NB4 (cell line): ENCODE measurements at regions not wholly inside any gene's neighbourhood (a gene's known extent, or its start where the extent isn't known, plus 50 kb on each side); places are given as distances from the start of the nearest gene placed in this dataset.

Experiments
- DNase-seq: peaks from one replicate; pipeline ENCODE4 v3.0.0; 2010; ENCODE audit warnings: low read depth
- H3K4me3 ChIP-seq: one replicate; pipeline ENCODE4 v1.5.1; 2011; ENCODE audit warnings: mild to moderate bottlenecking, low read depth, low read length, moderate library complexity
- CTCF ChIP-seq: IDR thresholded peaks from one replicate; pipeline ENCODE4 v1.5.1; 2012; ENCODE audit warnings: low read depth, low read length
- MAX ChIP-seq: IDR thresholded peaks from 2 replicates; pipeline ENCODE4 v1.6.1; 2011; ENCODE audit warnings: low read depth, low read length
- MYC ChIP-seq: IDR thresholded peaks from 2 replicates; pipeline ENCODE4 v1.6.1; 2011; ENCODE audit warnings: low read depth, low read length
- POLR2A ChIP-seq: IDR thresholded peaks from 2 replicates; pipeline ENCODE4 v1.6.1; 2011; ENCODE audit warnings: mild to moderate bottlenecking; ENCODE audit not compliant: insufficient read length; ENCODE audit errors: extremely low read depth

DNA sequence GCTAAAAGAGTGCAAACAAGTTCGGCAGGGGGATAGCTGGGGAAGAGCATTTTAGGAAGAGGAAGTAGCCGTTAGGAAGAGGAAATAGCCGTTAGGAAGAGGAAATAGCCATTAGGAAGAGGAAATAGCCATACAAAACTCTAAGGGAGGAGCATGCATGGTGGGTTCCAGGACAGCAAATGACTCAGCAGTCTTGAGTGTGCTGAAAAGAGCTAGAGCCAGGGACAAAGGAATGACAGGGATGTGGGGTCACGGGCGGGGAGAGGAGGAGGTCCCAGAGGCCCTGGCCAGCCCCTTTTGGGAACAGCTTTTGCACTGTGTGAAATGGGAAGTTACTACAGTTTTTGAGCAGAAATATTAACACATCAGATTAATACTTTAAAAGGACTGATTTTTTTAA is 882.6 kb downstream of the TRIML1 start:
- no peak for DNase-seq
- no peak for TF ChIP-seq MYC
- no peak for TF ChIP-seq POLR2A
- TF ChIP-seq MAX = no peak
- no peak for TF ChIP-seq CTCF

GRCh38 chr4:189022440-189023035 is 883.3 kb downstream of the TRIML1 start:
- TF ChIP-seq CTCF (no peak), MAX (no peak), POLR2A (no peak), MYC (no peak)
- no peak for DNase-seq
- no peak overlapping the region for H3K4me3 ChIP-seq

More for the DNA sequence above, 882.6 kb downstream of the TRIML1 start:
- no peak overlapping the region for H3K4me3 ChIP-seq

GRCh38 chr4:189029976-189030504 is 890.8 kb downstream of the TRIML1 start:
- no peak overlapping the region for H3K4me3 ChIP-seq
- TF ChIP-seq MYC = no peak
- DNase-seq = no peak

- no peak for DNase-seq
- H3K4me3 ChIP-seq = no peak overlapping the region
- TF ChIP-seq CTCF (no peak), POLR2A (no peak)
Measured at GRCh38 chr4:189032606-189033338, 893.5 kb downstream of the TRIML1 start.

DNA sequence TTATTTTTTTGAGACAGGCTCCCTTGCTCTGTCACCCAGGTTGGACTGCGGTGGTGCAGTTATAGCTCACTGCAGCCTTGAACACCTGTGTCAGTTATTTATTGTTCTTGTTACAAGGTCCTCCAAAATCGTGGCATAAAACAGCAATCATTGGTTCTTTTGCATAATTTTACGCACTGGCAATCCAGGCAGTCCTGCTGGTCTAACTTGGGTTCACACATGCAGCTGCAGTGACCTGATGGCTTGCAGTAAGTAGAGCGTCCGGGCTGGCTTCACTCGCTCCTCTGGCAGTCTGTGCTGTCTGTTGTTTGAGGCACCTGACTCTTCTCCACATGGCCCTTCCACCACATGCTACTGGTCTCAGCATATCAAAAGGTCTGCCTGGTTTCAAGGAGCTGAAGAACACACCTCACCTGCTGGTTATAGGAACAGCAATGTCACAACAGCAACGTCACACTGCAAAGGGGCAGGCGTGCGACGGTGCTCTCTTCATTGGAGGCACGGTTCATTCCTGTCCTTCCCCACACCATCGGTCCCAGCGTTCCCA is 894.6 kb downstream of the TRIML1 start:
- TF ChIP-seq MYC = no peak
- TF ChIP-seq POLR2A = no peak
- no peak for TF ChIP-seq CTCF
- no peak for TF ChIP-seq MAX
- H3K4me3 ChIP-seq = no peak overlapping the region
- no peak for DNase-seq

- no peak for DNase-seq
- no peak for TF ChIP-seq MAX
- TF ChIP-seq POLR2A = no peak
- TF ChIP-seq CTCF = no peak
- TF ChIP-seq MYC = no peak
- no peak overlapping the region for H3K4me3 ChIP-seq
Measured at GRCh38 chr4:189035091-189035490, 895.9 kb downstream of the TRIML1 start.
